ENCODE measurements at regions not wholly inside any gene's neighbourhood (a gene's known extent, or its start where the extent isn't known, plus 50 kb on each side); places are given as distances from the start of the nearest gene placed in this dataset.
"Not testable (repeated sequence)": the region's sequence is repeated elsewhere in the genome, so short reads cannot be mapped to it uniquely, and the experiment has no call there.

GRCh38 chr16:65312795-65313194, 190.9 kb upstream of the CDH11 start:
- Histone ChIP-seq H3K27me3 (no peaks in the 10 kb centered on the region), H3K27ac (no peak overlapping the region), H3K4me3 (no peak overlapping the region), H3K9me3 (no peaks in the 10 kb centered on the region), H3K4me1 (no peaks in the 10 kb centered on the region), H3K36me3 (no peaks in the 10 kb centered on the region)
- intact Hi-C loops (cut with DNase I; ENCODE audit: low total_unique reads) = no loop called here
- DNase-seq = no peak
- WGBS, 5 donors = 71 to 88% (median 80%) methylated on average over 3 of the region's 3 CpGs
- TF ChIP-seq POLR2AphosphoS5 (IDR thresholded peaks at IDR 0.05) (no peak), POLR2A (IDR thresholded peaks at IDR 0.05) (no peak), EP300 (IDR thresholded peaks at IDR 0.05) (no peak)
- TF ChIP-seq, protein P1, sequence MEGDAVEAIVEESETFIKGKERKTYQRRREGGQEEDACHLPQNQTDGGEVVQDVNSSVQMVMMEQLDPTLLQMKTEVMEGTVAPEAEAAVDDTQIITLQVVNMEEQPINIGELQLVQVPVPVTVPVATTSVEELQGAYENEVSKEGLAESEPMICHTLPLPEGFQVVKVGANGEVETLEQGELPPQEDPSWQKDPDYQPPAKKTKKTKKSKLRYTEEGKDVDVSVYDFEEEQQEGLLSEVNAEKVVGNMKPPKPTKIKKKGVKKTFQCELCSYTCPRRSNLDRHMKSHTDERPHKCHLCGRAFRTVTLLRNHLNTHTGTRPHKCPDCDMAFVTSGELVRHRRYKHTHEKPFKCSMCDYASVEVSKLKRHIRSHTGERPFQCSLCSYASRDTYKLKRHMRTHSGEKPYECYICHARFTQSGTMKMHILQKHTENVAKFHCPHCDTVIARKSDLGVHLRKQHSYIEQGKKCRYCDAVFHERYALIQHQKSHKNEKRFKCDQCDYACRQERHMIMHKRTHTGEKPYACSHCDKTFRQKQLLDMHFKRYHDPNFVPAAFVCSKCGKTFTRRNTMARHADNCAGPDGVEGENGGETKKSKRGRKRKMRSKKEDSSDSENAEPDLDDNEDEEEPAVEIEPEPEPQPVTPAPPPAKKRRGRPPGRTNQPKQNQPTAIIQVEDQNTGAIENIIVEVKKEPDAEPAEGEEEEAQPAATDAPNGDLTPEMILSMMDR (IDR thresholded peaks at IDR 0.05) = no peak

DNA sequence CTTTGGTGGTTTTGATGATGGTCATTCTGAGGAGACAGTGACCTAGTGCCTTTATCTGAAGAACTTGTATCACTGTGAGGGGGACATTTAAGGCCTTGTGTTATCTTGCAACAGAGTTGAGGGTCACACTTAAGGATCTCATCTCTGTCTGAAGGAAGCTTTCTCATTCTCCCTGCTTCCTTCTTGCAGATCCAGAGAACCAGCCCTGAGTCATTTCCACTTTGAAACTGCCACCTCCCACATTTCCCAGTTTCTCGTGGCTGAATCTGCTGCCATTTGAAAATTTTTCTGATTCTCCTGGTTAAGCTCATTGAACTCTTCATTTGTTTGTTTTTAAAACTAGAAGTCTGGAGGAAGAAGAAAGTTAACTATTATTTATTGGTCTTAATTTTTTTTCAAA, 190.2 kb upstream of the CDH11 start:
- no peak overlapping the region for H3K4me3 ChIP-seq
- no peak for TF ChIP-seq POLR2AphosphoS5 (IDR thresholded peaks at IDR 0.05)
- TF ChIP-seq, protein P1 (IDR thresholded peaks at IDR 0.05) = no peak
- no peaks in the 10 kb centered on the region for H3K36me3 ChIP-seq
- 38 to 57% (median 40%) methylated on average over 1 of the region's 1 CpG for WGBS, 5 donors
- no peaks in the 10 kb centered on the region for H3K27me3 ChIP-seq
- H3K27ac ChIP-seq = no peak overlapping the region
- no peaks in the 10 kb centered on the region for H3K4me1 ChIP-seq
- no peaks in the 10 kb centered on the region for H3K9me3 ChIP-seq
- intact Hi-C loops (cut with DNase I; ENCODE audit: low total_unique reads) = no loop called here
- no peak for DNase-seq

- WGBS, 5 donors = 88 to 100% (median 91%) methylated on average over 1 of the region's 1 CpG
- intact Hi-C loops (cut with DNase I; ENCODE audit: low total_unique reads); H3K27ac ChIP-seq: not testable (repeated sequence)
These were observed 188.6 kb upstream of the CDH11 start for GRCh38 chr16:65310491-65310890.

GRCh38 chr16:65309354-65309753, 187.5 kb upstream of the CDH11 start:
- intact Hi-C loops (cut with DNase I; ENCODE audit: low total_unique reads) = no loop called here
- TF ChIP-seq, protein P1 (IDR thresholded peaks at IDR 0.05) = no peak
- TF ChIP-seq POLR2A (IDR thresholded peaks at IDR 0.05) (no peak), POLR2AphosphoS5 (IDR thresholded peaks at IDR 0.05) (no peak), EP300 (IDR thresholded peaks at IDR 0.05) (no peak)
- no peaks in the 10 kb centered on the region for H3K27me3 ChIP-seq
- 56 to 75% (median 69%) methylated on average over 4 of the region's 4 CpGs for WGBS, 5 donors
- no peaks in the 10 kb centered on the region for H3K36me3 ChIP-seq
- no peak overlapping the region for H3K4me3 ChIP-seq
- H3K4me1 ChIP-seq = peaks cover 0 to 5% (median 0%) of the 10 kb centered on the region in 4 donors
- DNase-seq = no peak
- H3K27ac ChIP-seq = no peak overlapping the region
- no peaks in the 10 kb centered on the region for H3K9me3 ChIP-seq

More at GRCh38 chr16:65310491-65310890, 188.6 kb upstream of the CDH11 start:
- H3K4me3 ChIP-seq, DNase-seq, H3K36me3 ChIP-seq, H3K4me1 ChIP-seq, H3K9me3 ChIP-seq, H3K27me3 ChIP-seq: not testable (repeated sequence)

GRCh38 chr16:65308506-65308905, 186.6 kb upstream of the CDH11 start:
- intact Hi-C loops (cut with DNase I; ENCODE audit: low total_unique reads) = no loop called here
- H3K36me3 ChIP-seq = no peaks in the 10 kb centered on the region
- H3K9me3 ChIP-seq = no peaks in the 10 kb centered on the region
- no peaks in the 10 kb centered on the region for H3K27me3 ChIP-seq
- no peak for DNase-seq
- H3K4me3 ChIP-seq = no peak overlapping the region
- peaks cover 0 to 5% (median 0%) of the 10 kb centered on the region in 4 donors for H3K4me1 ChIP-seq
- H3K27ac ChIP-seq = no peak overlapping the region
- 37 to 68% (median 38%) methylated on average over 2 of the region's 2 CpGs for WGBS, 5 donors
- TF ChIP-seq POLR2AphosphoS5 (IDR thresholded peaks at IDR 0.05) (no peak), POLR2A (IDR thresholded peaks at IDR 0.05) (no peak), EP300 (IDR thresholded peaks at IDR 0.05) (no peak)
- TF ChIP-seq, protein P1 (IDR thresholded peaks at IDR 0.05) = no peak
